AG10803 (cell line): ENCODE measurements at regions not wholly inside any gene's neighbourhood (a gene's known extent, or its start where the extent isn't known, plus 50 kb on each side); places are given as distances from the start of the nearest gene placed in this dataset.
A peak's percentile ranks its signal among the peaks of the same experiment; 100 is the strongest.

ENCODE experiments used
- DNase-seq: peaks from one replicate; pipeline ENCODE4 v3.0.0; 2010; ENCODE audit warnings: low read depth
- H3K4me3 ChIP-seq: 2 replicates; pipeline ENCODE4 v1.5.1; 2011; ENCODE audit warnings: mild to moderate bottlenecking, low read length, control low read depth
- TF ChIP-seq, protein P1 (sequence below): conservative IDR thresholded peaks from 2 replicates; pipeline ENCODE4 v1.5.1; 2011; ENCODE audit warnings: mild to moderate bottlenecking, low read length, control low read depth, inconsistent platforms

DNA sequence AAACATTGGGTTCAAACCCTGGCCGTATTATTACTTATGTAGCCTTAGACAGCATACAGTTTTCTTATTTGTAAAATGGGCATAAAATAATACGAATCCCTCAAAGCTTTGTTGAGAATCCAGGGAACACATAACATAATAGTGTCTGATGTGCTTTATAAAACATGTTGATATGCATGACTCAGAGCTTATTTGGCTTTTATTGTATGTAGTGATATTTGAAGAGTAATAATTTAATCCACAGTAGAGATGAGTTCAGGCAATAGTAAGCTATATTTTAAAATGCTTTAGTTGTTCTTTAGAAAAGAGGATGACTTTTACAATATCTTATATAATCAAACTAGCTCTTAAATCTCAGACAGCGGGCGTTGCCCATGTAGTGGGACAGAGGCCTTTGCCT, 176.4 kb downstream of the SIM1 start:
- no peak for DNase-seq
- no peak overlapping the region for H3K4me3 ChIP-seq
- TF ChIP-seq, protein P1, sequence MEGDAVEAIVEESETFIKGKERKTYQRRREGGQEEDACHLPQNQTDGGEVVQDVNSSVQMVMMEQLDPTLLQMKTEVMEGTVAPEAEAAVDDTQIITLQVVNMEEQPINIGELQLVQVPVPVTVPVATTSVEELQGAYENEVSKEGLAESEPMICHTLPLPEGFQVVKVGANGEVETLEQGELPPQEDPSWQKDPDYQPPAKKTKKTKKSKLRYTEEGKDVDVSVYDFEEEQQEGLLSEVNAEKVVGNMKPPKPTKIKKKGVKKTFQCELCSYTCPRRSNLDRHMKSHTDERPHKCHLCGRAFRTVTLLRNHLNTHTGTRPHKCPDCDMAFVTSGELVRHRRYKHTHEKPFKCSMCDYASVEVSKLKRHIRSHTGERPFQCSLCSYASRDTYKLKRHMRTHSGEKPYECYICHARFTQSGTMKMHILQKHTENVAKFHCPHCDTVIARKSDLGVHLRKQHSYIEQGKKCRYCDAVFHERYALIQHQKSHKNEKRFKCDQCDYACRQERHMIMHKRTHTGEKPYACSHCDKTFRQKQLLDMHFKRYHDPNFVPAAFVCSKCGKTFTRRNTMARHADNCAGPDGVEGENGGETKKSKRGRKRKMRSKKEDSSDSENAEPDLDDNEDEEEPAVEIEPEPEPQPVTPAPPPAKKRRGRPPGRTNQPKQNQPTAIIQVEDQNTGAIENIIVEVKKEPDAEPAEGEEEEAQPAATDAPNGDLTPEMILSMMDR, result no peak

DNA sequence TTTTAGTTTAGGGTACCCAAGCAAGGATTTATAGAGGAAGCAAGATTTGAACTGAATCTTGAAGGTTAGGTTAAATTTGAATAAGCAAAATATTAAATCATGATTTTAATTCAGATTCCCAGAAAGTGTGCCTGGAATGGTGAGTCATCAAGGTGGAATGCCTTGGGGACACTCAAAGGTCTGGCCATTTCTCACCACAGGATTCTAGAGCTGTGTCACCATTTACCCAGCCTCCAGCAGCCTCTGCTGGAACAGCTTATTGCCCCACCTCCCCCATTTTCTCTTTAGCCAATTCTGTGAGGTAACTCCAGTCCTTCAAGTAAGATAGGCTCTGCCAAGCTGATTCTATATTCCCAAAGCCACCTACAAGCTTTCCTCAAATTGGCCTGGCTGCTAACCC, 181.4 kb downstream of the SIM1 start:
- peak; percentile 84 for DNase-seq
- TF ChIP-seq, protein P1, result no peak
- no peak overlapping the region for H3K4me3 ChIP-seq

DNA sequence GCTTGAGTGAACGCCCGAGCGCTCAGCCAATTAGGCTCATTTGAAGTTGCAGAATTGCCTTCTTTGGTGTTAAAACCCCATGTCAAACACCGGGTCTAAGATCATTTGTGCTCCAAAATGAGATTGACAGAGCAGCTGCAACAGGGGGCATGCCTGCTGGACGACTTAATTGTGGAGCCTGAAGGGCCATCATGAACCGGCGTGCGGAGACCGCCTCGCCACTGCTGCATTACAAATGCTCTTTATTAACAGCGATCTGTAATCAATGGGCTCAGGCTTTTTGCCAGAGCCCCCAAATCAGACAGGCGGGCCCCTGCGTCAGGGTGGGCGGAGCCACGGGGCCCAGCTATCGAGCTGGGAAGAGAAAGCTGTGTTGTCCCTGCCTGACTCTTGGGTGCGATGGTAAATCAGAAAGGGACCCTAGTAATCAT, 183.2 kb downstream of the SIM1 start:
- DNase-seq, result no peak
- peak overlapping the region; percentile 9; the same call in 1 of the 2 replicates for H3K4me3 ChIP-seq
- TF ChIP-seq, protein P1, result no peak

DNA sequence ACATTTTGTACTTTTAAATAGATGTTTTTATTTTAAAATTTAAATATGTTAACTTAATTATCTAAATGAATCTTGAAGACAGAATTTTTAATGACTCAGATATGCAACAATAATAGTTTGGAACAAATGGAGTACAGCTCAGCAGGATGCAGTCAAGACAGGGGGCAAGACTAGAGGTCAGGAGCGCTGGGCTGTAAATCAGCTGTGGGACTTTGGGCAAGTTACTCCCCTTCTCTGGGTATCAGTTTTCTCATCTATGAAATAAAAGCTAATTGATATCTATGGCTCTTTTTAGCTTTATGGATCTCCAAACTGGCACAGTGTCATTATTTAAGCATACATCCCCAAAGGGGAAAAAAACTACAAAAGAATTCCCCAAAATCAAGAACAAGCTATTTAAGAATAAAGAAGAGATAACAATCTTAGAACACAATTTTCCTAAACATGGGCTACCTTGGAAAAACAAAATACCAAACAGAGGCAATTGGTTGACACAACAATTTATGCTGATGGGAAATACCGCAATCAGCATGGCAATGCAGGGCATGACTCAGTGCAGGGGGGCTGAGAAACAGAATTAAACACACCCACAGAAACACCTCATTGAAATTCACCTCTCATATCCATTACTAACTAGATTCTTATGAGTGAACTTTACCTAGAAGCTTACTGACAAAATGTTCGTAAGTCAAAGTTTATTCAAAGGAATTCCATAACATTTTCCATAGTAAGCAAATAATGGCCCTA, 188.2 kb downstream of the SIM1 start:
- TF ChIP-seq, protein P1, result no peak
- no peak for DNase-seq
- no peak overlapping the region for H3K4me3 ChIP-seq

DNA sequence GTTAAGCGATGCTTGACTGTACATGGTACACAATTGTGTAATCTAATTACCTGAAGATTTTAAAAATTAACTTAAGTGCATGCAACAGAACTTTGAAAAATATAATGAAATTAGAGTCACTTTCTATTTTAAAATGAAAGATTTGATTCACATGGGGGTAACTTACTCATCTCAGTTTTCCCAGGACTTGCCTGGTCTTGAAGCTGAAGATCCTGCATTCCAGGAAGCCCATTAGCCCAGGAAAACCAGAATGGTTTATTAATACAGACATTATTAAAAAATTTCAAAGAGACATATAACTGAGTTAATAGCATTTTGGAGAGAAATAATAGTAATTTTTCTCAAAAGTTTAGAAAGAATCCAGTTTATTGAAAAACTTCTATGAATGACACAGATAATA, 190.6 kb downstream of the SIM1 start:
- no peak overlapping the region for H3K4me3 ChIP-seq
- TF ChIP-seq, protein P1, result no peak
- DNase-seq, result no peak

DNA sequence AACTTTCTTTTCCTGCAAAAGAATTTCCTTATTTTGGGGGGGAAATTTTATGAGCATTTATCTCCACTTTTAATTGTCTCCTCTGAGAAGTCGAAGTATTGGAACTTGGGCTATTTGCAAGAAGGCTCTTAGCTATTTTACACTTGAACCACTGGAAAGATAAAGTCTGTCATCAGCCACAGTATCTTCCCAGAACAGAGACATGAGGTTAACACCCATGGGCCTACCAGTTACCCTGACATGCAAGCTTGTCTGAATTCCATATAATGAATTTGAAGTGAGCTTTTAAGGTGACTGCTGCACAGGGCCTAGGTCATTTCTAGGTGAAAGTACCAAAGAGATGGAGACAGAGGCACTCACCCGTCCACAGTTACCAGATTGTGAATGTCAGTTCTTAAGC, 193.1 kb downstream of the SIM1 start:
- no peak overlapping the region for H3K4me3 ChIP-seq
- TF ChIP-seq, protein P1, result no peak
- no peak for DNase-seq

DNA sequence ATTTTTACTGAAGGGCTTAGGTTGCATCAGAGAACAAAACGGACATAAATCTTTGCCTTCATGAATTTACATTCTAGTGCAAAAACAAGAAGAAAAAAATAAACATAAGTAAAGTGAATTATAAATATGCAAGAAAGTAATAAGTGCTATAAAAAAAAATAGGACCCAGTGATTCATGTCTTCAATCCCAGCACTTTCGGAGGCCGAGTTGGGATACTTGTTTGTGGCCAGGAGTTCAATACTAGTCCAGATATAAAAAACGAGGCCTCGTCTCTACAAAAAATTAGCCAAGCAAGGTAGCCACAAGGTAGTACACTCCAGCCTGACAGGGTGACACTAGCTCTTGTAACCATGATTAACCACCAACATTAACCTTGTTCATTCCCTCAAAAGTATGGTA, 193.5 kb downstream of the SIM1 start:
- DNase-seq, result no peak
- TF ChIP-seq, protein P1, result no peak
- H3K4me3 ChIP-seq, result no peak overlapping the region
